ENCODE measurements at regions not wholly inside any gene's neighbourhood (a gene's known extent, or its start where the extent isn't known, plus 50 kb on each side); places are given as distances from the start of the nearest gene placed in this dataset.

- CTCF ChIA-PET (ENCODE audit: low intra/inter-chr PET ratio, low total read pairs) = no interaction called here
- Histone ChIP-seq H3K4me2 (ENCODE audit: low read depth, low read length) (no peak overlapping the region), H3K27me3 (ENCODE audit: control insufficient read depth in 1 of 2, insufficient read depth in 2 of 2, low read length in 2 of 2) (peaks cover 0 to 21% of the 10 kb centered on the region in 2 experiments; a peak in 2 of 5 replicates), H4K20me1 (ENCODE audit: insufficient read depth, low read length) (no peaks in the 10 kb centered on the region), H3K4me3 (replicated peaks in 1 of 3; ENCODE audit: insufficient read depth in 1 of 3, low read depth in 2 of 3, low read length in 3 of 3) (no peak overlapping the region), H3K27ac (ENCODE audit: extremely low read length, insufficient read depth, low read length) (no peak overlapping the region), H3K79me2 (ENCODE audit: insufficient read depth, low read length) (no peaks in the 10 kb centered on the region), H3K4me1 (ENCODE audit: insufficient read depth, low read length) (no peaks in the 10 kb centered on the region), H3K9me3 (ENCODE audit: low read length) (no peaks in the 10 kb centered on the region), H3K9ac (ENCODE audit: insufficient read depth, low read depth, low read length) (no peak overlapping the region), H3K36me3 (replicated peaks in 1 of 2; ENCODE audit: control insufficient read depth in 1 of 2, insufficient read depth in 2 of 2, low read length in 2 of 2) (no peaks in the 10 kb centered on the region), H2AFZ (ENCODE audit: low read length) (no peak overlapping the region)
- TF ChIP-seq ZFX (CRISPR knock-in tag; IDR thresholded peaks at IDR 0.05; ENCODE audit: low read depth) (no peak), MATR3 (CRISPR knock-in tag; IDR thresholded peaks at IDR 0.05) (no peak), ZIK1 (CRISPR knock-in tag; IDR thresholded peaks at IDR 0.05; ENCODE audit: borderline replicate concordance, low read depth) (no peak), ARNT (IDR thresholded peaks at IDR 0.05) (no peak), SKIL (CRISPR knock-in tag; IDR thresholded peaks at IDR 0.05; ENCODE audit: borderline replicate concordance) (no peak), PLSCR1 (CRISPR knock-in tag; IDR thresholded peaks at IDR 0.05; ENCODE audit: borderline replicate concordance) (no peak), TERF1 (CRISPR knock-in tag; IDR thresholded peaks at IDR 0.05) (no peak), ZNF44 (CRISPR knock-in tag; IDR thresholded peaks at IDR 0.05) (no peak), NFKB2 (CRISPR knock-in tag; IDR thresholded peaks at IDR 0.05; ENCODE audit: borderline replicate concordance) (no peak), ZBTB49 (CRISPR knock-in tag; IDR thresholded peaks at IDR 0.05; ENCODE audit: borderline replicate concordance) (no peak), RNF2 (conservative IDR thresholded peaks at IDR 0.05; ENCODE audit: low read depth) (no peak), ZBTB34 (CRISPR knock-in tag; IDR thresholded peaks at IDR 0.05) (no peak), ZNF772 (CRISPR knock-in tag; IDR thresholded peaks at IDR 0.05) (no peak)
- 38% methylated on average over 9 of the region's 10 CpGs for WGBS (ENCODE audit: low lambda C conversion rate)
- BruUV-seq (replicated peaks) = no TSS peak
- DNase-seq (ENCODE audit: low spot score) = no peak
- POLR2A ChIA-PET = no interaction called here
- ATAC-seq = no peak
- no peak for FAIRE-seq
- in situ Hi-C loops (cut with HindIII; ENCODE audit: extremely low pct_ligation_motif_present, low pct_unique_long_range_greater_than_20kb) (no loop called here), intact Hi-C loops (cut with micrococcal nuclease; ENCODE audit: unreplicated experiment) (no loop called here)
Observed at GRCh38 chr2:236694146-236694888, 124.7 kb downstream of the ACKR3 start.

Measured in HepG2 (cell line).